Umbilical cord (tissue), 1 donor: ENCODE measurements at regions not wholly inside any gene's neighbourhood (a gene's known extent, or its start where the extent isn't known, plus 50 kb on each side); places are given as distances from the start of the nearest gene placed in this dataset.
"Not testable (repeated sequence)": the region's sequence is repeated elsewhere in the genome, so short reads cannot be mapped to it uniquely, and the experiment has no call there.

Experiments used
- DNase-seq: peaks from one replicate; pipeline ENCODE4 v3.0.0-alpha.2; 2015; ENCODE audit warnings: low spot score

- no peak for DNase-seq
These were observed 483.0 kb upstream of the FSIP2 start for GRCh38 chr2:185255566-185255965.

GRCh38 chr2:185265747-185266146 is 472.9 kb upstream of the FSIP2 start:
- no peak for DNase-seq

GRCh38 chr2:185268651-185269050 is 470.0 kb upstream of the FSIP2 start:
- no peak for DNase-seq

GRCh38 chr2:185274718-185275484 is 463.7 kb upstream of the FSIP2 start:
- no peak for DNase-seq

GRCh38 chr2:185275979-185276378 is 462.6 kb upstream of the FSIP2 start:
- not testable (repeated sequence) for DNase-seq

GRCh38 chr2:185278761-185279160 is 459.8 kb upstream of the FSIP2 start:
- DNase-seq, result no peak

GRCh38 chr2:185279999-185280398 is 458.6 kb upstream of the FSIP2 start:
- no peak for DNase-seq

- DNase-seq, result no peak
These were observed 453.9 kb upstream of the FSIP2 start for GRCh38 chr2:185284696-185285095.

- not testable (repeated sequence) for DNase-seq
These were observed 448.6 kb upstream of the FSIP2 start for GRCh38 chr2:185290012-185290411.

- DNase-seq, result peak; percentile 49
These were observed 447.5 kb upstream of the FSIP2 start for GRCh38 chr2:185291035-185291647.

- DNase-seq, result no peak
These were observed 438.7 kb upstream of the FSIP2 start for GRCh38 chr2:185299867-185300266.

GRCh38 chr2:185306119-185306518 is 432.5 kb upstream of the FSIP2 start:
- DNase-seq, result no peak

GRCh38 chr2:185316383-185316782 is 422.2 kb upstream of the FSIP2 start:
- no peak for DNase-seq

GRCh38 chr2:185318271-185318724 is 420.3 kb upstream of the FSIP2 start:
- no peak for DNase-seq

- DNase-seq, result no peak
These were observed 402.7 kb upstream of the FSIP2 start for GRCh38 chr2:185335879-185336278.

GRCh38 chr2:185337033-185337432 is 401.6 kb upstream of the FSIP2 start:
- DNase-seq, result no peak

- DNase-seq, result no peak
These were observed 400.5 kb upstream of the FSIP2 start for GRCh38 chr2:185338104-185338503.

GRCh38 chr2:185347445-185347844 is 391.2 kb upstream of the FSIP2 start:
- no peak for DNase-seq

- DNase-seq, result no peak
These were observed 377.8 kb upstream of the FSIP2 start for GRCh38 chr2:185360776-185361175.

- no peak for DNase-seq
These were observed 366.4 kb upstream of the FSIP2 start for GRCh38 chr2:185372188-185372587.

GRCh38 chr2:185373229-185373628 is 365.4 kb upstream of the FSIP2 start:
- DNase-seq, result no peak

- DNase-seq, result no peak
These were observed 363.7 kb upstream of the FSIP2 start for GRCh38 chr2:185374878-185375277.

GRCh38 chr2:185375731-185376130 is 362.9 kb upstream of the FSIP2 start:
- no peak for DNase-seq
